GM12891 (cell line): ENCODE measurements at regions not wholly inside any gene's neighbourhood (a gene's known extent, or its start where the extent isn't known, plus 50 kb on each side); places are given as distances from the start of the nearest gene placed in this dataset.

Source experiments
- POLR2A ChIP-seq: IDR thresholded peaks from 2 replicates; pipeline ENCODE4 v1.6.1; 2011; ENCODE audit warnings: low read depth, low read length, control low read depth
- POLR2AphosphoS5 ChIP-seq: IDR thresholded peaks from 2 replicates; pipeline ENCODE4 v1.6.1; 2011; ENCODE audit warnings: low read depth, low read length, control low read depth
- TAF1 ChIP-seq: IDR thresholded peaks from 2 replicates; pipeline ENCODE4 v1.6.1; 2011; ENCODE audit warnings: low read depth, low read length, control low read depth

DNA sequence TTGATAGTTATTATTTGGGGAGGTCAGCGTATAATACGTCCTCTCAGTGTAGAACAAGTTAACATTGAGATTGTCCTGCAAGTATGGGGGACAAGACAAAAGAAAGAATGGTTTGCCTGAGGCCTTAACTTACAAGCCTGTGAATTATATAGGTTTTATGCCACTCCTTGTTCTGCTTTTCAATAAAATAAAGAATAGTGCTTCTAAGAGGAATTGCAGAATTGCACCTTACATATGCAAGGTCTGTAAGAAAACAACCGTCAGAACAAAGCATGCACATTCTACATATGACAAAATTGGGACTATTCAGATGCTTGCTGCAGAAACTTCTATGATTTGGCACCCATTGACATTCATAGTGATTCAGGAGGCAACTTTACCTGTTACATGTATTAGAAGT, 785.0 kb downstream of the NR4A2 start:
- TF ChIP-seq POLR2AphosphoS5 (no peak), POLR2A (no peak), TAF1 (no peak)
